ENCODE measurements at regions not wholly inside any gene's neighbourhood (a gene's known extent, or its start where the extent isn't known, plus 50 kb on each side); places are given as distances from the start of the nearest gene placed in this dataset.

- no peak for DNase-seq (ENCODE audit: low read depth)
These were observed 191.2 kb downstream of the HAUS1 start for GRCh38 chr18:46295416-46295815.

GRCh38 chr18:46296656-46297055, 192.5 kb downstream of the HAUS1 start:
- DNase-seq (ENCODE audit: low read depth) = no peak

- no peak for DNase-seq (ENCODE audit: low read depth)
These were observed 192.9 kb downstream of the HAUS1 start for GRCh38 chr18:46297124-46297523.

GRCh38 chr18:46297621-46298020, 193.4 kb downstream of the HAUS1 start:
- no peak for DNase-seq (ENCODE audit: low read depth)

- DNase-seq (ENCODE audit: low read depth) = no peak
These were observed 194.3 kb downstream of the HAUS1 start for GRCh38 chr18:46298511-46298910.

- no peak for DNase-seq (ENCODE audit: low read depth)
These were observed 195.4 kb downstream of the HAUS1 start for GRCh38 chr18:46299465-46300008.

GRCh38 chr18:46301081-46301480, 196.9 kb downstream of the HAUS1 start:
- no peak for DNase-seq (ENCODE audit: low read depth)

- no peak for DNase-seq (ENCODE audit: low read depth)
These were observed 197.4 kb downstream of the HAUS1 start for GRCh38 chr18:46301571-46301970.

GRCh38 chr18:46302528-46303485, 198.6 kb downstream of the HAUS1 start:
- DNase-seq (ENCODE audit: low read depth) = no peak

- no peak for DNase-seq (ENCODE audit: low read depth)
These were observed 206.1 kb downstream of the HAUS1 start for GRCh38 chr18:46310258-46310657.

GRCh38 chr18:46310675-46311345, 206.6 kb downstream of the HAUS1 start:
- no peak for DNase-seq (ENCODE audit: low read depth)

- DNase-seq (ENCODE audit: low read depth) = no peak
These were observed 207.3 kb downstream of the HAUS1 start for GRCh38 chr18:46311491-46311890.

- DNase-seq (ENCODE audit: low read depth) = no peak
These were observed 208.0 kb downstream of the HAUS1 start for GRCh38 chr18:46312221-46312620.

GRCh38 chr18:46313521-46313920, 209.3 kb downstream of the HAUS1 start:
- no peak for DNase-seq (ENCODE audit: low read depth)

- DNase-seq (ENCODE audit: low read depth) = no peak
These were observed 209.8 kb downstream of the HAUS1 start for GRCh38 chr18:46314011-46314410.

GRCh38 chr18:46315161-46315560, 211.0 kb downstream of the HAUS1 start:
- DNase-seq (ENCODE audit: low read depth) = no peak

GRCh38 chr18:46318356-46318755, 214.2 kb downstream of the HAUS1 start:
- DNase-seq (ENCODE audit: low read depth) = no peak

GRCh38 chr18:46319783-46320182, 215.6 kb downstream of the HAUS1 start:
- DNase-seq (ENCODE audit: low read depth) = no peak

- DNase-seq (ENCODE audit: low read depth) = no peak
These were observed 216.1 kb downstream of the HAUS1 start for GRCh38 chr18:46320297-46320696.

- peak; percentile 72 for DNase-seq (ENCODE audit: low read depth)
These were observed 216.9 kb downstream of the HAUS1 start for GRCh38 chr18:46320928-46321711.

- no peak for DNase-seq (ENCODE audit: low read depth)
These were observed 217.8 kb downstream of the HAUS1 start for GRCh38 chr18:46321955-46322354.

GRCh38 chr18:46322411-46322891, 218.3 kb downstream of the HAUS1 start:
- DNase-seq (ENCODE audit: low read depth) = no peak
